ENCODE measurements at regions not wholly inside any gene's neighbourhood (a gene's known extent, or its start where the extent isn't known, plus 50 kb on each side); places are given as distances from the start of the nearest gene placed in this dataset.

DNA sequence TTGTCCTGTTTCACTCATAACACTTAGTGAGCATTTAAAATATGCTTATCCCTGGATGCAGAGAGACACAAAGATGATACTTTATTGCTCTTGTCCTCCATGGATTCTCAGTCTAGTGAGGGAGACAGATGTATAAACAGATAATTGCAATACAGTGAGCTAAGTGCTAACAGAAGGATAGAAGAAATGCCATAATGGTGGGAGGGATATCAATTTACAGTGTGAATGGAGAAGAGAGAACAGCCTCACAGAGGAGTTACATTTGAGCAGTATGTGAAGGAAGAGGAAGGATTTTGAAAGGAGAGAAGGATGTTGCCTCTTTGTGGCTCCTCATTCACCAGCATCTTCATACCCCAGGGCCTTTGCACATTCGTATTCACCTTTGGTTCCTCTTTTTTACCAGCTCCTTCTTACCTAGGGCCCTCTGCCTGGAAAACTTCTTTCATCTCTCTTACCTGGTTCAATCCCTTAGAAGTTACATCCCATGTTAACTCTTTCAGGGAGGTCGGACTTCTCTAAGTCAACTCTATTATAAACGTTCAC lies 341.7 kb downstream of the PRL start:
- Mint-ChIP-seq H3K27me3 (ENCODE audit: unreplicated experiment) (no peaks in the 10 kb centered on the region), H3K4me1 (ENCODE audit: low read depth, unreplicated experiment) (peaks cover 34% of the 10 kb centered on the region), H3K4me3 (ENCODE audit: low read depth, unreplicated experiment) (no peak overlapping the region), H3K36me3 (ENCODE audit: insufficient read depth, unreplicated experiment) (no peaks in the 10 kb centered on the region), H3K9me3 (ENCODE audit: low read depth, unreplicated experiment) (no peaks in the 10 kb centered on the region), H3K27ac (ENCODE audit: unreplicated experiment) (no peak overlapping the region)
- CTCF ChIA-PET: interaction anchor here (2.3 kb wide), 1 partner anchor 13 kb away, joined by 6 read pairs; no protein-coding TSS in a partner anchor
- no TSS peak for BruUV-seq (replicated peaks)
- TF ChIP-seq CTCF (IDR thresholded peaks at IDR 0.05; ENCODE audit: unreplicated experiment): no peak
- DNase-seq: no peak
- intact Hi-C loops (cut with micrococcal nuclease; ENCODE audit: unreplicated experiment): loop anchor here (10.0 kb wide), 1 partner anchor 410 kb away; no protein-coding TSS in a partner anchor

GRCh38 chr6:21955951-21956350 lies 340.9 kb downstream of the PRL start:
- Mint-ChIP-seq H3K4me1 (ENCODE audit: low read depth, unreplicated experiment) (peaks cover 26% of the 10 kb centered on the region), H3K4me3 (ENCODE audit: low read depth, unreplicated experiment) (no peak overlapping the region), H3K36me3 (ENCODE audit: insufficient read depth, unreplicated experiment) (no peaks in the 10 kb centered on the region), H3K27me3 (ENCODE audit: unreplicated experiment) (no peaks in the 10 kb centered on the region), H3K9me3 (ENCODE audit: low read depth, unreplicated experiment) (no peaks in the 10 kb centered on the region), H3K27ac (ENCODE audit: unreplicated experiment) (no peak overlapping the region)
- no peak for DNase-seq
- CTCF ChIA-PET: interaction anchor here (2.3 kb wide), 1 partner anchor 12 kb away, joined by 6 read pairs; no protein-coding TSS in a partner anchor
- no peak for TF ChIP-seq CTCF (IDR thresholded peaks at IDR 0.05; ENCODE audit: unreplicated experiment)
- BruUV-seq (replicated peaks): no TSS peak
- intact Hi-C loops (cut with micrococcal nuclease; ENCODE audit: unreplicated experiment): loop anchor here (10.0 kb wide), 1 partner anchor 409 kb away; no protein-coding TSS in a partner anchor

GRCh38 chr6:21958428-21958827 lies 338.4 kb downstream of the PRL start:
- BruUV-seq (replicated peaks): no TSS peak
- Mint-ChIP-seq H3K27ac (ENCODE audit: unreplicated experiment) (no peak overlapping the region), H3K36me3 (ENCODE audit: insufficient read depth, unreplicated experiment) (no peaks in the 10 kb centered on the region), H3K4me1 (ENCODE audit: low read depth, unreplicated experiment) (peaks cover 9% of the 10 kb centered on the region), H3K4me3 (ENCODE audit: low read depth, unreplicated experiment) (no peak overlapping the region), H3K27me3 (ENCODE audit: unreplicated experiment) (no peaks in the 10 kb centered on the region), H3K9me3 (ENCODE audit: low read depth, unreplicated experiment) (no peaks in the 10 kb centered on the region)
- no peak for DNase-seq
- intact Hi-C loops (cut with micrococcal nuclease; ENCODE audit: unreplicated experiment): loop anchor here (10.0 kb wide), 1 partner anchor 406 kb away; no protein-coding TSS in a partner anchor
- no peak for TF ChIP-seq CTCF (IDR thresholded peaks at IDR 0.05; ENCODE audit: unreplicated experiment)
- CTCF ChIA-PET: interaction anchor here (1.0 kb wide), 1 partner anchor 12 kb away, joined by 4 read pairs; no protein-coding TSS in a partner anchor

DNA sequence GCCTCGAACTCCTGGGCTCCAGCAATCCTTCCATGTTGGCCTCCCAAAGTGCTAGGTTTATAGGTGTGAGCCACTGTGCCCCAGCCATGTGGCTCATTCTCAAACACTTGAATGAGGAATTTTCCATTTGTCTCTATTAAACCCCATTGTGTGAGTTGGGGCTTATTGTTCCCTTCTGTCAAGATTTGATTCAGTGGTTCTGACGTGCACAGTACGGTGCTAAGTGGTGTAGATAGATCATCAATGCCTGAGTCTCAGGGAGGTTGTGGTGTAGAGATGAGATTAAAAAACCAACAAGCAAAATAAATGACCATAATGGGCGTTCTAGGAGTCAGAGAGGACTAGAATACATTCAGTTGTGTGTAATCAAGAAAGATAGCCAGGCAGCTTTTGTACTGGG lies 335.6 kb downstream of the PRL start:
- Mint-ChIP-seq H3K4me1 (ENCODE audit: low read depth, unreplicated experiment) (no peaks in the 10 kb centered on the region), H3K36me3 (ENCODE audit: insufficient read depth, unreplicated experiment) (no peaks in the 10 kb centered on the region), H3K27me3 (ENCODE audit: unreplicated experiment) (no peaks in the 10 kb centered on the region), H3K9me3 (ENCODE audit: low read depth, unreplicated experiment) (no peaks in the 10 kb centered on the region), H3K27ac (ENCODE audit: unreplicated experiment) (no peak overlapping the region), H3K4me3 (ENCODE audit: low read depth, unreplicated experiment) (no peak overlapping the region)
- intact Hi-C loops (cut with micrococcal nuclease; ENCODE audit: unreplicated experiment): no loop called here
- CTCF ChIA-PET: interaction anchor here (1.2 kb wide), 1 partner anchor 10 kb away, joined by 6 read pairs; no protein-coding TSS in a partner anchor
- no peak for DNase-seq
- BruUV-seq (replicated peaks): no TSS peak
- no peak for TF ChIP-seq CTCF (IDR thresholded peaks at IDR 0.05; ENCODE audit: unreplicated experiment)

Measured in Calu3 (cell line).